KMS-11 (cell line): ENCODE measurements at regions not wholly inside any gene's neighbourhood (a gene's known extent, or its start where the extent isn't known, plus 50 kb on each side); places are given as distances from the start of the nearest gene placed in this dataset.

Source experiments
- H2AFZ ChIP-seq: fragments of 200-600 bp; sonication (generic); 2 replicates; pipeline ENCODE4 v1.6.1; 2016; ENCODE audit warnings: antibody characterized with exemption, mixed run types, low read depth
- H3K27ac ChIP-seq: fragments of 200-600 bp; sonication (generic); 2 replicates; pipeline ENCODE4 v1.6.1; 2016; ENCODE audit warnings: mild to moderate bottlenecking, mixed run types
- H3K27me3 ChIP-seq: fragments of 200-600 bp; sonication (generic); 2 replicates; pipeline ENCODE4 v1.6.1; 2017; ENCODE audit warnings: mild to moderate bottlenecking, low read depth, mixed run types, moderate library complexity; ENCODE audit not compliant: insufficient read depth
- H3K36me3 ChIP-seq: fragments of 200-600 bp; sonication (generic); 2 replicates; pipeline ENCODE4 v1.6.1; 2017; ENCODE audit warnings: mild to moderate bottlenecking, mixed run types; ENCODE audit not compliant: insufficient read depth
- H3K4me1 ChIP-seq: fragments of 200-600 bp; sonication (generic); 2 replicates; pipeline ENCODE4 v1.6.1; 2016; ENCODE audit warnings: mild to moderate bottlenecking, low read depth, mixed run types; ENCODE audit not compliant: poor library complexity, severe bottlenecking
- H3K4me2 ChIP-seq: fragments of 200-600 bp; sonication (generic); 2 replicates; pipeline ENCODE4 v1.7.0; 2016; ENCODE audit warnings: mild to moderate bottlenecking, mixed run types
- H3K4me3 ChIP-seq: fragments of 200-600 bp; sonication (generic); IDR thresholded peaks from 2 replicates; pipeline ENCODE4 v1.6.1; 2017; ENCODE audit warnings: low read depth, low read length, mixed read lengths; ENCODE audit not compliant: insufficient read depth
- H3K79me2 ChIP-seq: fragments of 200-600 bp; sonication (generic); 2 replicates; pipeline ENCODE4 v1.6.1; 2016; ENCODE audit warnings: low read depth, mixed run types; ENCODE audit not compliant: insufficient read depth
- H3K9ac ChIP-seq: fragments of 200-600 bp; sonication (generic); 2 replicates; pipeline ENCODE4 v1.6.1; 2016; ENCODE audit warnings: mild to moderate bottlenecking, mixed run types
- H4K20me1 ChIP-seq: fragments of 200-600 bp; sonication (generic); 2 replicates; pipeline ENCODE4 v1.6.1; 2016; ENCODE audit warnings: mild to moderate bottlenecking, mixed run types; ENCODE audit not compliant: insufficient read depth
- TF ChIP-seq, protein P1 (sequence below): fragments of 200-600 bp; sonication (generic); conservative IDR thresholded peaks from 2 replicates; pipeline ENCODE4 v1.6.1; 2017; ENCODE audit warnings: low read depth, mild to moderate bottlenecking, antibody characterized with exemption, low read length, moderate library complexity, mixed read lengths

- Histone ChIP-seq H2AFZ (no peak overlapping the region), H4K20me1 (no peaks in the 10 kb centered on the region), H3K36me3 (no peaks in the 10 kb centered on the region), H3K9ac (no peak overlapping the region), H3K4me2 (no peak overlapping the region), H3K27me3 (no peaks in the 10 kb centered on the region), H3K79me2 (no peaks in the 10 kb centered on the region), H3K27ac (no peak overlapping the region), H3K4me3 (no peak overlapping the region), H3K4me1 (peaks cover 11% of the 10 kb centered on the region)
- TF ChIP-seq, protein P1, sequence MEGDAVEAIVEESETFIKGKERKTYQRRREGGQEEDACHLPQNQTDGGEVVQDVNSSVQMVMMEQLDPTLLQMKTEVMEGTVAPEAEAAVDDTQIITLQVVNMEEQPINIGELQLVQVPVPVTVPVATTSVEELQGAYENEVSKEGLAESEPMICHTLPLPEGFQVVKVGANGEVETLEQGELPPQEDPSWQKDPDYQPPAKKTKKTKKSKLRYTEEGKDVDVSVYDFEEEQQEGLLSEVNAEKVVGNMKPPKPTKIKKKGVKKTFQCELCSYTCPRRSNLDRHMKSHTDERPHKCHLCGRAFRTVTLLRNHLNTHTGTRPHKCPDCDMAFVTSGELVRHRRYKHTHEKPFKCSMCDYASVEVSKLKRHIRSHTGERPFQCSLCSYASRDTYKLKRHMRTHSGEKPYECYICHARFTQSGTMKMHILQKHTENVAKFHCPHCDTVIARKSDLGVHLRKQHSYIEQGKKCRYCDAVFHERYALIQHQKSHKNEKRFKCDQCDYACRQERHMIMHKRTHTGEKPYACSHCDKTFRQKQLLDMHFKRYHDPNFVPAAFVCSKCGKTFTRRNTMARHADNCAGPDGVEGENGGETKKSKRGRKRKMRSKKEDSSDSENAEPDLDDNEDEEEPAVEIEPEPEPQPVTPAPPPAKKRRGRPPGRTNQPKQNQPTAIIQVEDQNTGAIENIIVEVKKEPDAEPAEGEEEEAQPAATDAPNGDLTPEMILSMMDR = no peak
Observed at GRCh38 chr6:141552031-141552430, 580.7 kb upstream of the GJE1 start.

GRCh38 chr6:141551318-141551717, 581.4 kb upstream of the GJE1 start:
- H3K9ac ChIP-seq = no peak overlapping the region
- H2AFZ ChIP-seq = no peak overlapping the region
- H3K4me2 ChIP-seq = no peak overlapping the region
- no peaks in the 10 kb centered on the region for H3K79me2 ChIP-seq
- peaks cover 11% of the 10 kb centered on the region for H3K4me1 ChIP-seq
- no peaks in the 10 kb centered on the region for H3K36me3 ChIP-seq
- H3K27ac ChIP-seq = no peak overlapping the region
- no peak overlapping the region for H3K4me3 ChIP-seq
- TF ChIP-seq, protein P1 = no peak
- H3K27me3 ChIP-seq = no peaks in the 10 kb centered on the region
- no peaks in the 10 kb centered on the region for H4K20me1 ChIP-seq

DNA sequence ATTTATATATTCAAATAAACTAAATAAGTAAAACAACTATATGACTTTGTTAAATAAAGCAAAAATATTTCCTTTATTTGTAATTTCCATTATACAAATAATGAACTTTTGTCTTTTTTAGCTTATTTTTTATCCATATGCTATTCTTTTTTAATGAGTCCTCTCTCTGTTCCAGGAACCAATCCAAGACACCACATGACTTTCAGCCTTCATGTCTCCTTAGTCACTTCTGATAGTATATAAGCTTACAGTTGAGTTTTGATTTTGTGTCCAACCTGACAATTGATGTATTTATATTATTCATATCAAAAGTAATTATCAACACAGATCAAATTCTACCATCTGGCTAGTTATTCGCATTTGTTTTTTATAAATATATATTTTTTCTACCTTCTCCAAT, 582.3 kb upstream of the GJE1 start:
- Histone ChIP-seq H2AFZ (no peak overlapping the region), H3K79me2 (no peaks in the 10 kb centered on the region), H3K9ac (no peak overlapping the region), H3K4me2 (no peak overlapping the region), H3K27ac (no peak overlapping the region), H3K27me3 (no peaks in the 10 kb centered on the region), H3K36me3 (no peaks in the 10 kb centered on the region), H3K4me1 (peaks cover 11% of the 10 kb centered on the region), H4K20me1 (no peaks in the 10 kb centered on the region), H3K4me3 (no peak overlapping the region)
- TF ChIP-seq, protein P1 = no peak

DNA sequence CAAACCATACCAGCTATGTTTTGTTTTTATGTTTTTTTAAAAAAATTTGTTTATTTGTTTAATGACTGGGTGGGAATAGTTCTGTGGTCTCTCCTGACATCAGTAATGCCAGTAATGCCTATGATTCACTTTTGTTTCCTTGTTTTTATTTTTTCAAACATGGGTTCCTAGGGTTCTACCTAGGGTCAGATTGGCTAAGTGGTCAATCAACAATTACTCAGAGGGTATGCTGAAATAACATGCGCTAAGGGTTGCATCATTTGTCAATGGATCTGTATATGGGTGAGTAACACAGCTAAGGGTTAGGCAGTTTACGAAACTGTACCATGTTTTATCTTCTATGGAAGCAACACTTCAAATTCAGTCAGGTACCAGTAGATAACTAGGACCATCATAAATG, 583.8 kb upstream of the GJE1 start:
- Histone ChIP-seq H3K27ac (no peak overlapping the region), H3K9ac (no peak overlapping the region)
- TF ChIP-seq, protein P1 = no peak

More for the DNA sequence above, 583.8 kb upstream of the GJE1 start:
- no peaks in the 10 kb centered on the region for H3K27me3 ChIP-seq
- H3K36me3 ChIP-seq = no peaks in the 10 kb centered on the region
- H3K79me2 ChIP-seq = no peaks in the 10 kb centered on the region
- H2AFZ ChIP-seq = no peak overlapping the region
- H3K4me1 ChIP-seq = peaks cover 11% of the 10 kb centered on the region
- H3K4me3 ChIP-seq = no peak overlapping the region
- H4K20me1 ChIP-seq = no peaks in the 10 kb centered on the region
- no peak overlapping the region for H3K4me2 ChIP-seq
